H1 (cell line): ENCODE measurements at regions not wholly inside any gene's neighbourhood (a gene's known extent, or its start where the extent isn't known, plus 50 kb on each side); places are given as distances from the start of the nearest gene placed in this dataset.

Experiments
- CTCF ChIA-PET: fragments of 300-600 bp; sonication (Branson Sonifier 250); formaldehyde crosslinking; loops from one replicate; lab custom pipeline; 2021; ENCODE audit not compliant: partially characterized antibody; lab: Charles Lee
- POLR2A ChIA-PET: fragments of 300-600 bp; sonication (Branson Sonifier 250); formaldehyde crosslinking; loops from one replicate; lab custom pipeline; 2021; ENCODE audit warnings: inconsistent platforms; ENCODE audit not compliant: partially characterized antibody; lab: Charles Lee
- DNase-seq, 2 experiments: peaks; one replicate each; pipeline versions ENCODE4 v3.0.0 to v3.0.0-alpha.2; 2010 to 2022; ENCODE audit warnings: low spot score in 2 of 2, low read depth in 1 of 2, mixed read lengths in 1 of 2
- FAIRE-seq: peaks from 2 replicates; lab custom pipeline; 2011; peaks lifted over from hg19 to GRCh38; lab: Jason Lieb, UNC
- H2AFZ ChIP-seq: 2 replicates; pipeline ENCODE4 v1.8.1; 2012; ENCODE audit warnings: low read length, inconsistent platforms
- H2AK5ac ChIP-seq: 2 replicates; pipeline ENCODE4 v1.6.1; 2013; ENCODE audit warnings: low read depth, low read length
- H2BK120ac ChIP-seq: replicated peaks from 2 replicates; pipeline ENCODE3; 2013; ENCODE audit warnings: low read depth, low read length, inconsistent platforms
- H2BK12ac ChIP-seq: 2 replicates; pipeline ENCODE4 v1.6.1; 2013; ENCODE audit warnings: low read depth, low read length
- H2BK15ac ChIP-seq: 2 replicates; pipeline ENCODE4 v1.6.1; 2013; ENCODE audit warnings: low read length
- H2BK20ac ChIP-seq: 2 replicates; pipeline ENCODE4 v1.6.1; 2013; ENCODE audit warnings: low read length
- H2BK5ac ChIP-seq: 2 replicates; pipeline ENCODE4 v1.6.1; 2013; ENCODE audit warnings: low read depth, low read length
- H3K14ac ChIP-seq: 2 replicates; pipeline ENCODE4 v1.6.1; 2013; ENCODE audit warnings: inconsistent platforms; ENCODE audit not compliant: insufficient read length
- H3K18ac ChIP-seq: 2 replicates; pipeline ENCODE4 v1.6.1; 2013; ENCODE audit warnings: low read length; ENCODE audit errors: extremely low read depth
- H3K23ac ChIP-seq: 2 replicates; pipeline ENCODE4 v1.6.1; 2013; ENCODE audit warnings: inconsistent platforms; ENCODE audit not compliant: insufficient read length
- H3K23me2 ChIP-seq: 2 replicates; pipeline ENCODE4 v1.6.1; 2013; ENCODE audit warnings: low read depth, low read length
- H3K27ac ChIP-seq: 2 replicates; pipeline ENCODE4 v1.6.1; 2011; ENCODE audit warnings: low read depth, low read length, inconsistent platforms
- H3K27me3 ChIP-seq, 4 experiments: replicated peaks in 1 of 4; 1 replicate in 1 of 4; 2 replicates in 3 of 4; pipeline versions ENCODE4 v1.6.1 to v1.8.1; 2011 to 2013; ENCODE audit warnings: low read length in 3 of 4, mild to moderate bottlenecking in 3 of 4, inconsistent platforms in 2 of 4, mixed read lengths in 2 of 4, moderate library complexity in 1 of 4; ENCODE audit not compliant: control insufficient read depth in 3 of 4, insufficient read depth in 3 of 4; ENCODE audit errors: extremely low read depth in 1 of 4
- H3K36me3 ChIP-seq, 4 experiments: 2 replicates each; pipeline versions ENCODE4 v1.6.1 to v1.8.1; 2011 to 2013; ENCODE audit warnings: mild to moderate bottlenecking in 4 of 4, low read length in 3 of 4, moderate library complexity in 2 of 4, control low read depth in 1 of 4, inconsistent platforms in 1 of 4; ENCODE audit not compliant: insufficient read depth in 4 of 4, control insufficient read depth in 2 of 4
- H3K4ac ChIP-seq: replicated peaks from 2 replicates; pipeline ENCODE3; 2013; ENCODE audit warnings: low read length, low read depth, mixed read lengths, inconsistent platforms; ENCODE audit not compliant: insufficient read length
- H3K4me1 ChIP-seq, 4 experiments: replicated peaks in 1 of 4; 1 replicate in 1 of 4; 2 replicates in 3 of 4; pipeline versions ENCODE4 v1.6.1 to v1.8.1; 2011 to 2013; ENCODE audit warnings: low read length in 3 of 4, inconsistent platforms in 2 of 4, mixed read lengths in 1 of 4; ENCODE audit not compliant: insufficient read depth in 4 of 4, control insufficient read depth in 3 of 4
- H3K4me2 ChIP-seq, 2 experiments: 2 replicates each; pipeline versions ENCODE4 v1.6.1 to v1.8.1; 2011 to 2013; ENCODE audit warnings: low read depth in 2 of 2, low read length in 2 of 2, control low read depth in 1 of 2, inconsistent platforms in 1 of 2, mild to moderate bottlenecking in 1 of 2; ENCODE audit not compliant: insufficient read depth in 1 of 2
- H3K4me3 ChIP-seq, 4 experiments: fragments of 200-600, 300-600 bp in 1 of 4; sonication (generic), shearing (Covaris generic), sonication (Bioruptor Twin) in 1 of 4; 2 replicates each; pipeline versions ENCODE4 v1.5.1 to v1.8.1; 2011 to 2016; ENCODE audit warnings: low read length in 4 of 4, low read depth in 3 of 4, control low read depth in 2 of 4, inconsistent platforms in 2 of 4, mild to moderate bottlenecking in 2 of 4, mixed read lengths in 1 of 4, moderate library complexity in 1 of 4; ENCODE audit not compliant: insufficient read depth in 2 of 4; ENCODE audit errors: extremely low read depth in 1 of 4
- H3K56ac ChIP-seq: replicated peaks from 2 replicates; pipeline ENCODE3; 2013; ENCODE audit warnings: low read depth, mild to moderate bottlenecking, mixed read lengths, low read length, inconsistent platforms; ENCODE audit not compliant: insufficient read length
- H3K79me1 ChIP-seq: 2 replicates; pipeline ENCODE4 v1.6.1; 2013; ENCODE audit warnings: low read depth, low read length, control low read depth
- H3K79me2 ChIP-seq, 2 experiments: 2 replicates each; pipeline versions ENCODE4 v1.6.1 to v1.8.1; 2012 to 2013; ENCODE audit warnings: low read length in 2 of 2, mild to moderate bottlenecking in 2 of 2, inconsistent platforms in 1 of 2; ENCODE audit not compliant: insufficient read depth in 2 of 2, control insufficient read depth in 1 of 2
- H3K9ac ChIP-seq, 4 experiments: replicated peaks in 1 of 4; 1 replicate in 1 of 4; 2 replicates in 3 of 4; pipeline versions ENCODE4 v1.6.1 to v1.8.1; 2011 to 2013; ENCODE audit warnings: low read depth in 3 of 4, low read length in 3 of 4, control low read depth in 2 of 4, mild to moderate bottlenecking in 2 of 4, moderate library complexity in 2 of 4, inconsistent platforms in 1 of 4; ENCODE audit errors: extremely low read depth in 1 of 4
- H3K9me3 ChIP-seq, 2 experiments: 2 replicates each; pipeline versions ENCODE4 v1.6.1 to v1.8.1; 2012 to 2013; ENCODE audit warnings: mild to moderate bottlenecking in 2 of 2, moderate library complexity in 2 of 2, control low read depth in 1 of 2, inconsistent platforms in 1 of 2, low read depth in 1 of 2, low read length in 1 of 2, mixed read lengths in 1 of 2; ENCODE audit not compliant: insufficient read depth in 2 of 2
- H4K20me1 ChIP-seq, 2 experiments: replicated peaks in 1 of 2; 2 replicates each; pipeline versions ENCODE3 to v1.8.1; 2011 to 2013; ENCODE audit warnings: inconsistent platforms in 2 of 2, low read length in 2 of 2, mild to moderate bottlenecking in 1 of 2; ENCODE audit not compliant: insufficient read depth in 2 of 2, control insufficient read depth in 1 of 2
- H4K5ac ChIP-seq: 2 replicates; pipeline ENCODE4 v1.6.1; 2013; ENCODE audit warnings: low read length, low read depth, mixed read lengths, inconsistent platforms; ENCODE audit not compliant: insufficient read length
- H4K8ac ChIP-seq: 2 replicates; pipeline ENCODE4 v1.8.0; 2013; ENCODE audit warnings: mild to moderate bottlenecking, moderate library complexity, low read length, inconsistent platforms; ENCODE audit not compliant: insufficient read depth; ENCODE audit errors: extremely low read depth
- H4K91ac ChIP-seq: replicated peaks from 2 replicates; pipeline ENCODE3; 2013; ENCODE audit warnings: low read length, mixed read lengths, inconsistent platforms; ENCODE audit not compliant: insufficient read length
- BACH1 ChIP-seq: IDR thresholded peaks from 2 replicates; pipeline ENCODE4 v1.6.1; 2012; ENCODE audit warnings: low read length, improper control_type of control experiment
- BCL11A ChIP-seq, 2 experiments: IDR thresholded peaks; one replicate each; pipeline ENCODE4 v1.6.1; 2011; ENCODE audit warnings: low read depth in 2 of 2, low read length in 2 of 2, mild to moderate bottlenecking in 2 of 2
- FOSL1 ChIP-seq: IDR thresholded peaks from 2 replicates; pipeline ENCODE4 v1.6.1; 2011; ENCODE audit warnings: mild to moderate bottlenecking, low read depth, low read length, moderate library complexity; ENCODE audit not compliant: insufficient read depth
- GABPA ChIP-seq: IDR thresholded peaks from 2 replicates; pipeline ENCODE4 v1.6.1; 2011; ENCODE audit warnings: mild to moderate bottlenecking, low read length, moderate library complexity, borderline replicate concordance; ENCODE audit not compliant: insufficient read depth
- PHF8 ChIP-seq: fragments of 200-600 bp; sonication (generic); conservative IDR thresholded peaks from 2 replicates; pipeline ENCODE4 v1.7.1; 2012; ENCODE audit warnings: low read depth, mild to moderate bottlenecking, inconsistent platforms, low read length, moderate library complexity
- RAD21 ChIP-seq, 2 experiments: IDR thresholded peaks in 1 of 2; conservative IDR thresholded peaks in 1 of 2; 2 replicates each; pipeline ENCODE4 v1.6.1; 2011; ENCODE audit warnings: low read depth in 2 of 2, low read length in 2 of 2, improper control_type of control experiment in 1 of 2, inconsistent platforms in 1 of 2, mild to moderate bottlenecking in 1 of 2, moderate library complexity in 1 of 2
- SP4 ChIP-seq: IDR thresholded peaks from 2 replicates; pipeline ENCODE4 v1.6.1; 2012; ENCODE audit warnings: low read length, inconsistent platforms
- WGBS, 2 experiments: shearing (Covaris generic) in 1 of 2; methylation state at CpG; one replicate each; pipeline versions ENCODE4 v1.1.6 to v1.1.7; 2013 to 2015; ENCODE audit warnings: low lambda C conversion rate in 2 of 2, mixed read lengths in 2 of 2, inconsistent platforms in 1 of 2, low coverage in 1 of 2, missing lambda C conversion rate in 1 of 2; ENCODE audit not compliant: insufficient replicate concordance in 2 of 2, insufficient coverage in 1 of 2, insufficient read length in 1 of 2; ENCODE audit errors: extremely low coverage in 1 of 2, missing lambda C conversion rate in 1 of 2; 5-methylcytosine and 5-hydroxymethylcytosine counted together

DNA sequence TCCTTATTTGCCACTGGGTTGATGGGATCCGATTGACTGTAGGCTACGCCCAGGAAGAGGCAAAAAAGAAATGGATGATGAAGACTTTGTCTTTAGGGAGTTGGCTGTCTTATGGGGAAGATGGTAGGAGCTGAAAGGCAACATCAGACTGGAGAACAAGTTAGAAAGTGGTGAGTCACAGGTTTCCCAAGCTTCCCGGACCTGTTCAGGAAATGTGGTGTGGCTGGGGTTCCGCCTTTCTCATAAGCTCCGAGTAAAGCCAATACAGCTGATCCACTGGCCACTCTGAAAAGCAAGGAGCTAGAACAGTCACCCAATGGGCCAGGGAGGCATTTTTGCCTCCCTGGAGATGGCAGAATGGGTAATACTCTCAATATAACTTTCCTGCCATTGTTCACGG lies 194.5 kb downstream of the SNX19 start:
- CTCF ChIA-PET = interaction anchor here (0.7 to 1.5 kb wide), 3 partner anchors 13 to 269 kb away, joined by 3 to 4 read pairs (median 3); no protein-coding TSS in a partner anchor
- no peak overlapping the region for H2BK15ac ChIP-seq
- no peaks in the 10 kb centered on the region for H3K23me2 ChIP-seq
- H3K14ac ChIP-seq = no peak overlapping the region
- no peak overlapping the region for H2BK20ac ChIP-seq
- 0 out of 7 replicates have a peak, but pooled peaks cover 0 to 2% (median 0%) of the 10 kb centered on the region in 4 experiments for H3K27me3 ChIP-seq
- H3K79me1 ChIP-seq = no peaks in the 10 kb centered on the region
- DNase-seq (no peak), FAIRE-seq (no peak)
- no peak overlapping the region for H2AK5ac ChIP-seq
- no peak overlapping the region for H4K8ac ChIP-seq
- POLR2A ChIA-PET = no interaction called here
- H4K5ac ChIP-seq = no peak overlapping the region
- no peaks in the 10 kb centered on the region for H3K36me3 ChIP-seq
- no peaks in the 10 kb centered on the region for H3K9me3 ChIP-seq
- no peak overlapping the region for H2AFZ ChIP-seq
- H3K4me1 ChIP-seq = no peaks in the 10 kb centered on the region; a peak in 1 of 7 replicates
- H3K56ac ChIP-seq = no peak overlapping the region
- WGBS, 2 experiments = 91% methylated on average over 6 of the region's 6 CpGs; no CpG with 5 or more reads in 1 of the 2 experiments
- no peak overlapping the region for H2BK120ac ChIP-seq
- no peaks in the 10 kb centered on the region for H4K20me1 ChIP-seq
- no peak overlapping the region for H3K23ac ChIP-seq
- no peak overlapping the region for H3K4me2 ChIP-seq
- no peak overlapping the region for H4K91ac ChIP-seq
- no peak overlapping the region for H3K27ac ChIP-seq
- H3K9ac ChIP-seq = no peak overlapping the region
- H3K18ac ChIP-seq = no peak overlapping the region
- no peak overlapping the region for H3K4ac ChIP-seq
- H3K79me2 ChIP-seq = no peaks in the 10 kb centered on the region
- H2BK12ac ChIP-seq = no peak overlapping the region
- no peak overlapping the region for H2BK5ac ChIP-seq
- H3K4me3 ChIP-seq = no peak overlapping the region
- TF ChIP-seq RAD21 (IDR thresholded peaks at IDR 0.05 in 1 of 2, conservative IDR thresholded peaks at IDR 0.05 in 1 of 2; ENCODE audit: low read depth in 2 of 2, low read length in 2 of 2) = no peak
- TF ChIP-seq BCL11A (IDR thresholded peaks at IDR 0.05; ENCODE audit: low read depth in 2 of 2, low read length in 2 of 2) = no peak
- TF ChIP-seq SP4 = no peak
- TF ChIP-seq GABPA = no peak
- TF ChIP-seq PHF8 = no peak
- TF ChIP-seq FOSL1 = no peak
- no peak for TF ChIP-seq BACH1
